SU-DHL-6 (cell line): ENCODE measurements at regions not wholly inside any gene's neighbourhood (a gene's known extent, or its start where the extent isn't known, plus 50 kb on each side); places are given as distances from the start of the nearest gene placed in this dataset.
"Not testable (repeated sequence)": the region's sequence is repeated elsewhere in the genome, so short reads cannot be mapped to it uniquely, and the experiment has no call there.

Experiments used
- H2AFZ ChIP-seq: fragments of 200-600 bp; sonication (generic); 2 replicates; pipeline ENCODE4 v1.6.1; 2014; ENCODE audit warnings: low read depth, mild to moderate bottlenecking, moderate library complexity, mixed read lengths, antibody characterized with exemption, low read length; ENCODE audit not compliant: severe bottlenecking
- H3F3A ChIP-seq: fragments of 200-600 bp; shearing (Covaris generic); 2 replicates; pipeline ENCODE4 v1.6.0; 2016; ENCODE audit warnings: antibody characterized with exemption, mild to moderate bottlenecking; ENCODE audit not compliant: insufficient read depth
- H3K27ac ChIP-seq: fragments of 200-600 bp; sonication (generic); 2 replicates; pipeline ENCODE4 v1.5.1; 2016; ENCODE audit warnings: low read depth, mild to moderate bottlenecking, low read length, moderate library complexity, mixed read lengths
- H3K27me3 ChIP-seq: fragments of 200-600 bp; sonication (generic), shearing (Covaris generic); 2 replicates; pipeline ENCODE4 v1.6.0; 2014; ENCODE audit warnings: mild to moderate bottlenecking, low read length
- H3K36me3 ChIP-seq: fragments of 200-600 bp; sonication (generic); 2 replicates; pipeline ENCODE4 v1.6.1; 2014; ENCODE audit warnings: mild to moderate bottlenecking, low read length, mixed read lengths
- H3K4me2 ChIP-seq: fragments of 300-600, 200-600 bp; shearing (Covaris generic), sonication (generic); 2 replicates; pipeline ENCODE4 v1.6.0; 2014; ENCODE audit warnings: low read length, low read depth, mild to moderate bottlenecking; ENCODE audit not compliant: poor library complexity, severe bottlenecking
- H3K4me3 ChIP-seq: fragments of 200-600 bp; sonication (generic); 2 replicates; pipeline ENCODE4 v1.5.1; 2014; ENCODE audit warnings: antibody characterized with exemption, low read length, mild to moderate bottlenecking, mixed read lengths; ENCODE audit not compliant: insufficient read depth, poor library complexity, severe bottlenecking
- H3K79me2 ChIP-seq: fragments of 200-600 bp; sonication (generic); 2 replicates; pipeline ENCODE4 v1.6.1; 2014; ENCODE audit warnings: mild to moderate bottlenecking, low read length, moderate library complexity; ENCODE audit not compliant: insufficient read depth
- H3K9ac ChIP-seq: fragments of 200-600 bp; sonication (generic); 2 replicates; pipeline ENCODE4 v1.7.0; 2014; ENCODE audit warnings: mild to moderate bottlenecking, low read length
- H3K9me2 ChIP-seq: fragments of 200-600 bp; sonication (generic); replicated peaks from 2 replicates; pipeline ENCODE4 v1.6.1; 2014; ENCODE audit warnings: low read length; ENCODE audit not compliant: insufficient read depth
- H3K9me3 ChIP-seq: fragments of 200-600 bp; sonication (generic); 2 replicates; pipeline ENCODE4 v1.6.1; 2014; ENCODE audit warnings: low read length, mixed read lengths; ENCODE audit not compliant: insufficient read depth
- H4K20me1 ChIP-seq: fragments of 200-600 bp; sonication (generic); 2 replicates; pipeline ENCODE4 v1.6.1; 2014; ENCODE audit warnings: low read depth, mild to moderate bottlenecking, antibody characterized with exemption, low read length, moderate library complexity, mixed read lengths
- CTCF ChIP-seq: fragments of 200-600 bp; sonication (generic); IDR thresholded peaks from one replicate; pipeline ENCODE4 v1.5.1; 2017; ENCODE audit warnings: antibody characterized with exemption, mild to moderate bottlenecking, low read length, moderate library complexity; ENCODE audit not compliant: insufficient read depth, poor library complexity, severe bottlenecking
- EZH2phosphoT487 ChIP-seq: fragments of 200-600 bp; sonication (generic), shearing (Covaris generic); conservative IDR thresholded peaks from 2 replicates; pipeline ENCODE4 v1.6.1; 2018; ENCODE audit warnings: mild to moderate bottlenecking, antibody characterized with exemption, low read length, moderate library complexity, mixed read lengths

- Histone ChIP-seq H3K9me3 (peaks cover 7% of the 10 kb centered on the region; the same call in 1 of the 2 replicates), H3K36me3 (no peaks in the 10 kb centered on the region), H3F3A (no peaks in the 10 kb centered on the region), H4K20me1 (no peaks in the 10 kb centered on the region), H3K4me3 (no peak overlapping the region), H3K27ac (no peak overlapping the region), H2AFZ (no peak overlapping the region), H3K79me2 (no peaks in the 10 kb centered on the region), H3K9me2 (no peaks in the 10 kb centered on the region), H3K4me2 (no peak overlapping the region), H3K9ac (no peak overlapping the region), H3K27me3 (no peaks in the 10 kb centered on the region)
- TF ChIP-seq EZH2phosphoT487 (no peak), CTCF (no peak)
These were observed 125.1 kb downstream of the COPS8 start for GRCh38 chr2:237210763-237211162.

DNA sequence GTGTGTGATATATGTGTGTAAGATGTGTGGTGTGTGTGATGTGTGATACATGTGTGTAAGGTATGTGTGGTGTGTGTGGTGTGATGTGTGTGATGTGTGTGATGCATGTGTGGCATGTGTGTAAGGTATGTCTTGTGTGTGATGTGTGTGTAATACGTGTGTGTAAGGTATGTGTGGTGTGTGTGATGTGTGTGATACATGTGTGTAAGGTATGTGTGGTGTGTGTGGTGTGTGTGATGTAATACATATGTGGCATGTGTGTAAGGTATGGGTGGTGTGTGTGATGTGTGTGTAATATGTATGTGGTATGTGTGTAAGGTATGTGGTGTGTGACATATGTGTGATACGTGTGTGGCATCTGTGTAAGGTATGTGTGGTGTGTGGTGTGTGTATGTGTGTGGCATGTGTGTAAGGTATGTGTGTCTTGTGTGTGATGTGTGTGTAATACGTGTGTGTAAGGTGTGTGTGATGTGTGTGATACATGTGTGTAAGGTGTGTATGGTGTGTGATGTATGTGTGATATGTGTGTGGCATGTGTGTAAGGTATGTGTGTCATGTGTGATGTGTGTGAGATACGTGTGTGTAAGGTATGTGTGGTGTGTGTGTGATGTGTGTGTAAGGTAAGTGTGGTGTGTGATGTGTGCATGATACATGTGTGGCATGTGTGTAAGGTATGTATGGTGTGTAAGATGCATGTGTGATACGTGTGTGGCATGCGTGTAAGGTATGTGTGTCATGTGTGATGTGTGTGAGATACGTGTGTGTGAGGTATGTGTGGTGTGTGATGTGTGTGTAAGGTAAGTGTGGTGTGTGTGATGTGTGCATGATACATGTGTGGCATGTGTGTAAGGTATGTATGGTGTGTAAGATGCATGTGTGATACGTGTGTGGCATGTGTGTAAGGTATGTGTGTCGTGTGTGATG lies 126.9 kb downstream of the COPS8 start:
- H3K9ac ChIP-seq, H2AFZ ChIP-seq, H3K4me3 ChIP-seq, H3K27me3 ChIP-seq, H3K79me2 ChIP-seq, H3K9me3 ChIP-seq, H3K27ac ChIP-seq, H3K36me3 ChIP-seq, H4K20me1 ChIP-seq, H3F3A ChIP-seq, H3K9me2 ChIP-seq, H3K4me2 ChIP-seq: not testable (repeated sequence)

GRCh38 chr2:237213315-237214022 lies 127.8 kb downstream of the COPS8 start:
- H3K9me2 ChIP-seq, result no peaks in the 10 kb centered on the region
- H3K4me3 ChIP-seq, result no peak overlapping the region
- H3K27ac ChIP-seq, result no peak overlapping the region
- H3K9me3 ChIP-seq, result peaks cover 7% of the 10 kb centered on the region; the same call in 1 of the 2 replicates
- no peaks in the 10 kb centered on the region for H4K20me1 ChIP-seq
- no peaks in the 10 kb centered on the region for H3F3A ChIP-seq
- no peaks in the 10 kb centered on the region for H3K79me2 ChIP-seq
- no peaks in the 10 kb centered on the region for H3K27me3 ChIP-seq
- H3K9ac ChIP-seq, result no peak overlapping the region
- H3K36me3 ChIP-seq, result no peaks in the 10 kb centered on the region
- no peak overlapping the region for H3K4me2 ChIP-seq
- H2AFZ ChIP-seq, result no peak overlapping the region
- TF ChIP-seq EZH2phosphoT487, result no peak
- TF ChIP-seq CTCF, result no peak
